SHP77 (cell line): ENCODE measurements at regions not wholly inside any gene's neighbourhood (a gene's known extent, or its start where the extent isn't known, plus 50 kb on each side); places are given as distances from the start of the nearest gene placed in this dataset.
"Not testable (repeated sequence)": the region's sequence is repeated elsewhere in the genome, so short reads cannot be mapped to it uniquely, and the experiment has no call there.

ENCODE experiments used
- DNase-seq, 2 experiments: peaks; one replicate each; lab custom pipeline; 2025; lab: John Stamatoyannopoulos, UW

DNA sequence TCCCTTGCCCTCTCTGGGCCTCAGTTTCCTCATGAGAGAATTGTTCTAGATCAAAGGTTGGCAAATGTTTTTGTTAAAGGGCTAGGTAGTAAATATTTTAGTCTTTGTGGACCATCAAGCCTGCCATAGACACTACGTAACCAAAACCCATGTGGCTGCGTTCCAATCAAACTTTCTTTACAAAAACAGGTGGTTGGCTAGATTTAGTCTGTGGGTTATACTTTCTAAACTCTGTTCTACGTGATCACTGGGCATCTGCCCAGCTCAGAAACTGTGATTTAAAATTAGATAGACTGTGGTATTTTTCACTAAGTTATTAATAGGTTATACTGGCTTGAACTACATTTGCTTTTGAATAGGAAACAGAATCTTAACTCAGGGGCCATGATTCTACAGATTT is 149.8 kb upstream of the DCC start:
- no peak for DNase-seq

DNA sequence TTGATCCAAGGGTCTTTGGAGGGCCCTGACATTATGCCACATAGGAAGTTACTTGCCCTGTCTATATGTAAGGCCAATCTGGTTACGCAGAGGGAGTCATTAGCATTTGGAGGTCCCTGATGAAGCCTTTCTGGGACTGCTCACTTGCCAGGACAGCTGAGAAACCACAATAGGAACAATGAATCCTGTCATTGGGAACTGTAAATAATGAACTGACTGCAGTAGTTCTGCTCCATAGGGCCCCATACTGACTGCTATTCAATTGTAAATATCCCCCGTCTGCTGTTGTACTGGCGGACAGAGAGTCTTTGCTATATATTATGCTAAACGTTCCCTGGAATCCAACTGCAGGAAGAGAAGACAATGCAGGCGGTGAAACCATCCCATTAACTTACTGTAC is 149.4 kb upstream of the DCC start:
- DNase-seq = no peak

- DNase-seq = no peak
These were observed 139.6 kb upstream of the DCC start for GRCh38 chr18:52200406-52200805.

DNA sequence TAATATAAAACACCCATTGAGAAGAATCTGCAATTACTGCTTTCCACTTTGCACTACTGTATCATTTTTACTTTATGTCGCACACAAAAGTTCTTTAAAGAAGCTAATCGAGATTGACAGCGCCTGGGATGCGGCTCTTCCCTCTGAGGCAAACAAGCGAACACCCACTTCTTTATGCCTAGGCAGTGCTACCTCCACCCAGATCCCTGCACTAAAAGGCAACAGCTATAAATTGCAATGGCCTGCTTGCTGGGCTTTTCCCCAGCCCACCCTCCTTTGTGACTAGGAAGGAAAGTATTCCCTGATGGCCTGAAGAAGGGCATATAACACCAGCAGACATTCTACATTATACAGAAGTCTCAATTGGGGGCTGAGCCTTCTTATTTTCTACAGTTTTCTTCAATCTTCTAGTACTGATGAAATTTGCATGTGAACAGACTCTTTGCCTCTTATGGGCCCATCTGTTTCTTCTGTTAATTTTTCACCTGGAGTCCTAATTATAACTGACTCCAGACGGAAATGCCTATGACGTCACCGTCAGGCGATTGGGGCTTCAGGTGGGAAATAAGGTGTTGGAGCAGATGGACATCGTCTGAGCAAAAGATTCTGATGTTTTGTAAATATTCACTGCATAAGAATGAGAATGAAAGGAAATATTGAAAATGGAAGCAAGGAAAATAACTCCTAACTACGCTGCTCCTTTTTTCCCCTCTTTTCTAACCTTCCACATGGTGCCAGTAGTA is 138.9 kb upstream of the DCC start:
- DNase-seq = no peak

- DNase-seq = no peak
These were observed 131.4 kb upstream of the DCC start for GRCh38 chr18:52208646-52209045.

DNA sequence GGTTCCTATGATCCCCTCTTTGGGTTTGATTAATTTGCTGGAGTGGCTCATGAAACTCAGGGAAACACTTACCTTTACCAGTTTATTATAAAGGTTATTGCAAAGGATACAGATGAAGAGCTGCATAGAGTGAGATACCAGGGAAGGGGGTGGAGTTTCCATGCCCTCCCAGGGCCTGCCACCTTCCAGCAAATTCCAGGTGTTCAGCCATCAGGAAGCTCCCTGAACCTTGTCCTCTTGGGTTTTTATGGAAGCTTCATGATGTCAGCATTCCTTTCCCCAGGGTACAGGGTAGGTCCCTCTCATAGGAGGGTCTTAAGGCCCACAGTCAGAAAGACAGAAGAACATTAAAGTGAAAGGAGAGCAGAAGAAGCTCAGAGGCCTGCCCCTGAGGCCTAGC is 123.9 kb upstream of the DCC start:
- DNase-seq = no peak

DNA sequence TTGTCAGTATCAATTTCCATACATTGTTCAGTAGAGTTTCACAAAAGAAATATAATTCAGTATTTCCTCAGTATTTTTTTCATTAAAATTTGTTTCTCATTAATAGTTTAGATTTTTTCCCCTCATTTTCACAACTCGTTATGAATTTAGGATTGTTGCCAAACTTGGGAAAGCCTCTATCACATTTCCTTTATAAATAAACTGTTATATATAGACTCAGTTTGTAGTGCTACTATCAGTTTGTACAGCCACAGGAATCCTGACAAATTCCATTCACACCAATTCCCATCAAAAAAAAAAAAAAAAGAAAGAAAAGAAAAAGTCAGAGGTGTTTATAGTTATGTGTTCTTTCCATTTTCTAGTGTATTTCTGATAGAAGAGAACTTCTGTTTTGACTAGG is 123.3 kb upstream of the DCC start:
- DNase-seq = no peak

DNA sequence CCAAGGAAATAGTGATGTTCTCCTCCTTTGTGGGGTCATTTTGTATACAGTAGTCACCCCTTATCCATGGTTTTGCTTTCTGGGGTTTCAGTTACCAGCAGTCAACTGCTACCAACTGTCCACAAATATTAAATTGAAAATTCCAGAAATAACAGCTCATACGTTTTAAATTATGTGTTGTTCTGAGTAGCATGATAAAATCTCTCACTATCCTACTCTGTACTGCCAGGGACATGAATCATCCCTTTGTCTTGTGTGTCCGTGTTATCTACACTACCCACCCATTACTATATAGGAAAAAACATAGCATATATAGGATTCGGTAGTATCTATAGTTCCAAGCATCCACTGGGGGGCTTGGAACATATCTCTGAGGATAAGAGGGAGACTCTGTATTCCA is 120.9 kb upstream of the DCC start:
- no peak for DNase-seq

DNA sequence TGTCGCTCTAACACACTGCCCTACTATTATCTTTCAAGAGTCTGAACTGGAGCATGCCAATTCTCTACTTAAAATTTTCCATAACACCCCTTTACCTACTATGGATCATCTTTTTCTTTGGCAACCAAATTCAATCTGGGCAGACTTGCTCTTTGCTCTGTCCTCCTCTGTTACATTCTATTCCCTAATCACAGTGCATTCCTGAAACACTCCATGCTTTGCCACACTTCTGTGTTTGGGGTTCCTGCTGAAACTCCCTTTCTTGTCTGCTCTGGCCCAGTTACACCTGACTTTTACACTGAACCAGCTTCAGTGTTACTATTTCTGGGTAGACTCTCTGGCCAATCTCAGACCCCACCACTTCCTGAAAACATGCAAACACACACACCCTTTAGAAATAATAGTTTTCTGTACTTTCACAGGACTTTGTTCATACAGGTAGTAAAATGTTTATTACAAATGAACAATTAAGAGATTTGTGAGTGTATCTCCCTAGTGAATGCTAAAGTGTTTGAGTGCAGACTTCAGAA is 119.9 kb upstream of the DCC start:
- no peak for DNase-seq

- no peak for DNase-seq
These were observed 117.8 kb upstream of the DCC start for GRCh38 chr18:52222211-52222610.

GRCh38 chr18:52227536-52227935 is 112.5 kb upstream of the DCC start:
- no peak for DNase-seq

DNA sequence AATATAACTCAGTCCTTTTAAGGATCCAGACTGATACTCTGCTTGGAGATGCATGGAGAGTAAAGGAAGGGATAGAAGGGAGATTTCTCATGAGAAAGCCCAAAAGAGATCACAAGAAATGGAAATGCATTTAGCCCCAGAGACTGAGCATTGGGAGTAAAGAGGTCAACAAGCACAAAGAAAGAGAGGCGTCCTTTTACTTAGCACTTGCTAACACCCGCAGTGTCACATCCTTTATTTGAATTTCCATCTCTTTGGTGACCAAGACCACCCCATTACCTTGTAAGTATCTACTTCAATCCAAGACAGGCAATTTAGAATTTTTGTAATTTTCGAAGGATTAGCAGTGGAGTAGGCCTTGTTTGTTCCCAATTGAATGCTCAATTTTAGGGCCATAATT is 111.8 kb upstream of the DCC start:
- no peak for DNase-seq

GRCh38 chr18:52236131-52236530 is 103.9 kb upstream of the DCC start:
- no peak for DNase-seq

- no peak for DNase-seq
These were observed 102.4 kb upstream of the DCC start for GRCh38 chr18:52237551-52237950.

DNA sequence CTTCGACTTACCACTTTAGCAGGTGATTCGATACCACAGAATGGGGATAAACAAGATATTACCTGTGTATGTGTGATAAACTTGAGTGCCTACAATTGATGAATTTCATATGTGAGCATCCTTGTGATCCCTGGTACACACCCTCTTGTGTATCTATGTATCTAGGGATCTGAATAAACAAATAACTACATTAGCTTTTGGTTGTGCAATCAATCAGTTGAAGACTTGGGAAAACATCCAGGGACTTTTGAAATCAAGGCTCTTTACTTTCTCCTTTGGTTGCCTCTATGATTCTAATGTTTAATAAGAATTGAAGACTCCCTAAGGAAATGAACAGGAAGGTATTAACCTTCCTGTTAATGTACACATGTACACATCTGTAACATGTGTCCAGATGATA is 97.3 kb upstream of the DCC start:
- no peak for DNase-seq

DNA sequence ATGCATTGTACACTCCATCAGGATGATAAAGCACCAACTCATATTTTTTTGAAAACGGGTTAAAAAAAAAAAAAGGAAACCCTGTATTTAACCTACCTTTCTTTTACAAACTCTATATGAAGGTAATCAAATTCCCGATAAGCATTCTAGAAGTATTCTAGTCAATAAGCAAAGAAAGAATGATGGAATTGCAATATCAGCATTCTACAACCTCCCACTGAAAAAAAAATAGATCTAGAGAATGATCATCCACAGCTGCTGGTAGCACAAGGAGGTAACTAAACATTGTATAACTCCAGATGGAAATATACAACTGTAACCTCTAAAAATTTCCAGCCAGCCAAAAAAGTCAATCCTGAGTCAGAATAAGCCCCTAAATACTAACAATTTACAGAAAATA is 95.3 kb upstream of the DCC start:
- no peak for DNase-seq

- no peak for DNase-seq
These were observed 85.6 kb upstream of the DCC start for GRCh38 chr18:52254367-52254766.

- not testable (repeated sequence) for DNase-seq
These were observed 82.6 kb upstream of the DCC start for GRCh38 chr18:52257417-52257816.

DNA sequence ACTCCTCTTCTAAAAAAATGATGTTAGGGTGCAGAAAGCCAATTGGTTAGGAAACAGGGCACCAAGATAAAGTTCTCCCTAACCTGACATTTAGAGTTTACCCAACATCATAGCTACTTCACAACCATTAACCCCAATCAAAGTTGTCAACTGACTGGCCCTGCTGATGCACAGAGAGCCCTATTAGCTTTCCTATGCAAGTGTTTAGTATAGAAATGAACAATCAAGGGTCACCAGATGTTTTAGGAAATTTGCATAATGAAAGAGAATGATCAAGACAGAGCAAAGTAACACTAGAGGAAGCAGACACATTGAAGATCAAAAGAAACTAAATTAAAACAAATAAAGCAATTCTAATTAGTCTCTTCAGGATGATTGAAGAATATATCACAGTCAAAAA is 64.2 kb upstream of the DCC start:
- DNase-seq = no peak

DNA sequence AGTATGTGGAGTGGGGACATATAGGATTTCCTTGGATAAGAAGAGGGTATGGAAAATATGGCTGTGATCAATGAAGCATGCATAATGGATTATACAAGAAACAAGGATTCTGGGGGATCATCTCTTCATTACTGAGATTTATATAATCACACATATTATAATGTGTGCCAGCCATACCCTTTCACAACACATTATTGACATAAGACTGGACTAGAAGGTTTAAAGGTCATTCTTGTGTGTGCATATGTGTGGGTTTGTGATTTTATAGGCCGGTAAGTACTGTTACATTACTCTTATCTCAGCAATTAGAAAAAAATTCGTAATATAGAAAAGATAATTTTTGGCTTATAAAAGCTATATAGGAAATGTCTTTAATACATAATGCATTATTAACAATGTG is 62.2 kb upstream of the DCC start:
- no peak for DNase-seq

GRCh38 chr18:52278191-52278590 is 61.8 kb upstream of the DCC start:
- DNase-seq = no peak

DNA sequence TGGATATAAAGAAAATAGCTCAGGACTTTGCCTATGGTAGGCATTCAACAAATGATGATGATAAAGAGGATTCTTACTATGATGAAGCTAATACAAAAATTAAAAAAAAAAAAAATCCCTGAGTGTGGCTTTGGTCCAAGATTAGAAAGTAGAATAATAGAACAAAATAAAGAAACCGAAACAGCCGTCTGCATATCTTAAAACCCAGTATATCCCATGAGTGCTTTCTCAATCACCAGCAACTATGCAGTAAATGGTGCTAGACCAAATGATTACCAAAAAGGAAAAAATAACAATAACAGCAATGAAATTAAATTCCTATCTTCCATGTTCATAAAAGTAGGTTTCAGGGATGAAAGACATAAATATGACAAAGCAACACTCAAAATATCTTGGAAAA is 59.3 kb upstream of the DCC start:
- DNase-seq = no peak

GRCh38 chr18:52283927-52284326 is 56.1 kb upstream of the DCC start:
- DNase-seq = no peak

DNA sequence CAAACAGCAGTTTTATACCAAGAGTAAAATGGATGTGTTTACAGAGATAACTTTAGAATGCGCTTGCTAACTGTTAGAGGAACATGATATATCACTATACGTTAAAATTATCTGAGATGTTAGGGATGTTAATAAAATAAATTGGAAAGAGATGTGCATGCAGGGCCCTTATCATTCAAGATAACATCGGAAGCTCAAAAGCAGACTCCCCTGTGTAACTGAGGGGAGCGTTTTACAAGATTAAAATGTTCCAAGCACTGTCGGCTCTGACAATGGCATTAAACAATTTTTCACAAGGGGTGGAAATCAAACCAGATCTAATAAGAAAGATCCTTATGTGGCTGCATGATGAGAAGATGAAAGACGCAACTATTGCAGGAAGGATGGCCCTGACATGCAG is 53.3 kb upstream of the DCC start:
- DNase-seq = no peak
